ENCODE measurements at regions not wholly inside any gene's neighbourhood (a gene's known extent, or its start where the extent isn't known, plus 50 kb on each side); places are given as distances from the start of the nearest gene placed in this dataset.

DNA sequence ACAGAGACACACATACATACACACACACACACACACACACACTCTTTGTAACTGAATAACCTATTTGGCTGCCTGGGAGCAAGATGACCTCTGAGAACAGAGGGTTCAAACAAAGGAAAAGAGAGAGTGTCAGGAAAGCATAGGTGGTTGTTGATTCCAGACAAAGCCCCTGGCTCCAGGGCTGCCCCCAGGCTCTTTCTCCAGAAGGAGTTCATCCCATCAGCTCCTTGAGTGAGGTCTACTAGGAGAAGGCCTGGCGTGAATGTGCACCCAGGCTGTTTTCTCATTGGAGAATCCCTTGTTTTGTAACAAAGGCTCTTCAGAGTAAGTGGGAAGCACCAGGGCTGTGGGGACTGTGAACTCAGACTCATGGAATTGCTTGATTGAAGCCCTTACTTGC, 151.9 kb downstream of the EMP1 start:
- TF ChIP-seq POLR2A (IDR thresholded peaks at IDR 0.05; ENCODE audit: low read length) (no peak), GATA1 (IDR thresholded peaks at IDR 0.05; ENCODE audit: low read depth, low read length) (no peak)

Data from erythroblast (primary cell).